HuH-7 (cell line): ENCODE measurements at regions not wholly inside any gene's neighbourhood (a gene's known extent, or its start where the extent isn't known, plus 50 kb on each side); places are given as distances from the start of the nearest gene placed in this dataset.

Source experiments
- DNase-seq: peaks from one replicate; pipeline ENCODE4 v3.0.0; 2011; ENCODE audit warnings: low spot score

DNA sequence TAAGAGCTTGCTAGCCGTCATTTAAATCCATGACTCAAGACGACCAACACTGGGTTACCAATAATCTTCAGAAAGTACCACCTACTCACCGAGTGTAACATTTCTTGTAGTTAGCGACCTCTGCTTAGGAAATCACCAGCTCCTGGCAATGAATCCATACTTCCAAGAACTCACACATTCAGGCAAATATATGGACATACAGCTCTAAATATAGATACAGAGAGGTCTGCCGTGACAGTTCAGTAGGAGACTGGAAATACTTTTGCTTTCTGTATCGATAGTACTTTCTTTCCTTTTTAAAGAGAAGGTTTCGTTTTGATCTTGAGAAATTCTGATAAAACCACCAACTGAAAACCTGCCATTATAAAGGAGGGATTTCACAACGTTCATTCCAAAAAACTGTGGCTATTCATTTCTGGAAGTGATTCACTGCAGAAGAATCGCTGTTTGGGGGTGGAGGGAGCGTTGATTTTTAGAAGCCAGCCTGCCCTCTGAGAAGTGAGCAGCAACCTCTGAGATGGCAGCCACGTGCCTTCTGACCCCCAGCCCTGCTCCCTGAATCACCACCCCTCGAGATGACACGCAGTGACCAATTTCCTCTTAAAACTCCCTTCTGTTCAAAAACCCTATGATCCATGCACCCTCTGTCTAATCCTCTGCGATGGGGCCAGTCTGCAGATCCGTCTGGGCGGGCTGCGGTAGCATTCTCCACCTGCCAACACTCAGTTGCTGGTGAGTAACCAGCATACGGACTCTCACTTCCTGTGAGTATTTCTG, 179.0 kb upstream of the KLF14 start:
- DNase-seq = no peak

DNA sequence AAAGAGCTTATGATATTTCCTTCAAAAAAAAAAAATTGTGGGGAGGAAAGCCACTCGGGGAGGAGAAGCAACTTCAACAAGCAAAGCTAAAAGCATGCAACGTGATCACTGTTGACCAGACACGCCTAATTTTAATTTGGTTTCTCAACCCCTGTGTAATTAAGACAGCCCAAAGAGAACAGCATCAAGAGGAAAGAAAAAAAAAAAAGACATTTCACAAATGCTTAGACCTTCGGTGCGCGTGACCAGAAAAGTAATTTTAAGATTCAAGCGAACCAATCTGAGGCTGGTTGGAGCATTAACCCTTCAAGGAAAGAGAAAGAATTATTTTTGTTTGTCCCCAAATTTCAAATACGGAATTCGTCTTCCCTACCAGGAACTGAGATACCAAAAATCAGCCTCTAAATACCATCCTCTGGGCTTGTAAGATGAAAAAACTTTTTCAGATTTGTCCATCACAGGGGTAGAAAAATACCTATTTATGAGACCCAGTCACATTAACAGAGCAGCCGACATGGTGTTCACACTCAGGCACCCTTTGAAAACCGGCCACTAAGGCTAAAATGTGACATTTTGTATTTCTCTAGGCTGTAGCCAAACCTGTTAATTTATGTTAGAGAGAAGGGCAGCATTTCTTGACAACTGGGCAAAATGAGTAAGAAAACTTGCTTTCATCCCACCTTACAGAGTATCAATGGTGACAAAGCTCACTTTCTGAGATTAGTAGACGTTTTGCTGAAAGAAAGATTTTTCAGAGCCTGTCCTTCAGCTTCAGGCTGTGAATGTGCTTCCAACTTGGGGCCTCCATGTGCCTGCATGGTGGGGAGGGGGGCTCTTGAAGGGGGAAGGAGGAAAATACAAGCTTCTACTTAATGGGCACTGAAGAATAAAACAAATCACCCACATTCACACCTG, 179.9 kb upstream of the KLF14 start:
- no peak for DNase-seq

- DNase-seq = no peak
These were observed 180.7 kb upstream of the KLF14 start for GRCh38 chr7:130914554-130915294.

- DNase-seq = no peak
These were observed 183.7 kb upstream of the KLF14 start for GRCh38 chr7:130917669-130918128.

- no peak for DNase-seq
These were observed 184.4 kb upstream of the KLF14 start for GRCh38 chr7:130918129-130919052.

- DNase-seq = no peak
These were observed 185.5 kb upstream of the KLF14 start for GRCh38 chr7:130919316-130920103.

- DNase-seq = no peak
These were observed 186.1 kb upstream of the KLF14 start for GRCh38 chr7:130920122-130920521.

DNA sequence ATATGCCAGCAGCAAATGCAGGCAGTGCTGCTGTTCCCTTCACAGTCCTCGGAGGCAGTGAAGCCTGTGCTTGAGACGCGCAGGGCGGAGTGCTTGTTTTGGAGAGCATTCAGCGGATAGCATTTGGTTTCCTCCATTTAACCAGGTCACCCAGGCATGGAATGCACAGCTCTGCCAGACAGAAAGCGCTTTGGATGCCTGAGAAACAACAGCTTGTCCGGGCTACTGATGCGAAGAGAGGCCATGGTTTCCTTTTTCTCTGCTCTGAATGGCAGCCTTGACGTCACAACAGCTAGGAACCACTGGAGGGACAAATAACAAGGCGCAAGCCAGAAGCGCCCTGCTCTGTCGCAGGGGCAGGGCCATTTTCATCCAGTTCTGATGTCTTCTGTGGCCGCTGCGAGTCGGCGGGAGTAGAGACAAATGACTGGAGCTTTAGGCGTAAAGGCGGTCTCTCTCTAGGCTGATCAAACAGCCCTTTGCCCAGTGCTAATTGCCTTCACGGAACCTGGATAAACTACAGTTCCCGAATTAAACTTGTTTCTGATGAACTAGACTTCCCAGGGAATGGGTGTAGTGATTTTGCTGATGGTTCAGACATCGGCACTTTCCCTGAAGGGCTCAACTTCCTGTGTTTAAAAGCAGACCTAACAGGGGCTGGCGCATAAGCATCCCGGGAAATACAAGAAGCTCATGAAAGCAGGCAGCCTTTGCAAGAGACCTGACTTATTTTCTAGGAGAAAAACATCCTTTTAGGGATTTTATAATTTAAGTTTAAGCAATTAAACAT, 187.6 kb upstream of the KLF14 start:
- no peak for DNase-seq

DNA sequence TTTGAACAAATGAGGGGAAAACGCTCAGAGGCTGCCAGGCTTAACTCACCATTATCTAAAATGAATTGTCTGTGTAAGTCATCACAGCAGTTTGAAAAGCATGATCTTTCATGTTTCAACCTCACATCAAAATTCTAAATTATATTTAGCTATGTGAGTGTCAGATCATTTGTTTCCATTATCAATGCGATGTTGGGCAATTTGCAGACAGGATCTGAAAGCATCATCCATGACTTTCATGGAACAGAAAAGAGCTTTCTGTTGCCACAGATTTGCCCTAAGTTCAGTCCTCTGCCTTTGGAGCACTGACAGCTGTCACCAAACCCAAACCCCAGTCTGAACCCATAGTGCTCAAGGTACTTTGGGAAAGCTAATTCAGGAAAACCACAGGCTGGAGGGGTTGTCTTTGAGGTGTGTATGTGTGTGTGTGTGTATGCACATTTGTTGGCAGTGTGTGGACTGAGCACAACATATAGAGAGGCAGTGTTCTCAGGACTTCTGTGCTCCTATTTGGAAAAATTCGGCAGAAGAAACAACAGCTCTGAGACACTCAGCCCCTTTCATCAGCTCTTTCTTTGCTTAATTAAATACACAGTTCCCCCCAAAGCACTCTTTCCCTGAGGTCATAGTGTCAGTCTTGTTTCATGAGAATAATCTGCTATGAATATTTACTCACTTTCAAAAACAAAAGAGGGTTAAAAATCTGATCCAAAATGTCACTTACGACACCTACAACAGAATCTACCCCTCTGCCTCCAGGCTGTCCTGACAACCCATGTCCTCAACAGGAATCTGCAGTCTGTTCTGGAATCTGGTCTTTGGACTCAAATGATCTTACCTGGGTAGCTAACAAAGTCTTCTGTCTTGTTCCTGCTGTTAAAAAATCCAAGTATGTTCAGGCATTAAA, 188.5 kb upstream of the KLF14 start:
- DNase-seq = no peak

DNA sequence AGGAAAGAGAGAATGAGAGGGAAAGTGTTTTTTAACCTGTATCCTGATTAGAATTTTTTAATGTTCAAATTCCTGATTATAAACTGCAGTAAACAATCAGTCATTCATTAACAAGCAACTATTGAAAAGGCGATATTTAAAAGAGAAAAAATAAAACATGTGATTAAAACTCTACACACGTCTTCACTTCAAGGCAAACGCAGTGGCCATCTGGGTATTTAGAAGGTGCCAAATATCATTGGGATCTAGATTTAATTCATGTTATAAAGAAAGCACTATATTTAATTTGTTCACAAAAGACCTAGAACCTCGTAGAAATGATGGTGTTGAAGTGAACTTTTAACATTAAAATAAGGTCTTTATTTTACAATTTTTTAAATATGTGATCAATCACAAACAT, 189.4 kb upstream of the KLF14 start:
- DNase-seq = no peak

DNA sequence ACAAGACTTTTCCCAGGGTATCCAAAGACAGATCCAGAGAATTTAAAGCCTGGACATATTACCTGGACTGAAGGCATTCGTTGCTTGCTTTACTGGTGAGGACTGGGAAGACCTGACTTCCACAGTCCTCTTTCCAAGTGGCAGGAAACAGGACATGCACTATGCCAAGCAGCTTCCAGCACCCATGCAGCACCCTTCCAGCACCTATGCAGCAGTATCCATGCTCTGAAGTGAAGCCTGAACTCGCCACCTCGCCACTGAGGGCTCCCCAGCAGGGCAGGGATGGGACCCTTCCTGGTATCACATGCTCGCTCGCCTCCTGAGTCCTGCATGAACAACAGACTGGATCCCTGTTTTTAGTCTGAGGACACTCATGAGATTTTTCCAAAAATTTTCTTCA, 189.9 kb upstream of the KLF14 start:
- no peak for DNase-seq

DNA sequence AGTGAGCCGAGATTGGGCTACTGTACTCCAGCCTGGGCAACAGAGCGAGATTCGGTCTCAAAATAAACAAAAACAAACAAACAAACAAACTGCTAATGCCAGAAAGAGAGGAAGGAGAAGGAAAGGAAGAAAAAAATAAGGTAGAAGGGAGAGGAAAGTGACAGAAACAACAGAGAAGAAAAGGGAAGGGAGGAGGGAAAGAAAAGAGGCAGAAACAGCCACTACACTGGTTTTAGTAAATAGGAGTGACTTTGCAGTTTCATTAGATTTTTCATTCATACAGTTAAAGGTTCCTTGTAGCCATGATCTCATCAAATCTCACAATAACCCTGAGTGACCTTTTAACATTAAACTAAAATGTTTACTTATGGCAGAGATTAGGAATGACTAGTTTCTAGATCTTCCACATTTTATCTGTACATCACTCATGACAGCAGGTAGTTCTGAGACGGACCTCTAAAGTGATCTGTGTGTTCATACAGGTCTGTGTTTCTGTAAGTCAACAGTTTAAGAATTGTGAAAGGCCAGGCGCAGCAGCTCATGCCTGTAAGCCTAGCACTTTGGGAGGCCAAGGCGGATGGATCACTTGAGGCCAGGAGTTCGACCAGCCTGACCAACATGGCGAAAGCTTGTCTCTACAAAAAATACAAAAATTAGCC, 191.3 kb upstream of the KLF14 start:
- no peak for DNase-seq

- DNase-seq = no peak
These were observed 192.1 kb upstream of the KLF14 start for GRCh38 chr7:130926001-130926691.

- DNase-seq = no peak
These were observed 193.1 kb upstream of the KLF14 start for GRCh38 chr7:130927062-130927461.

DNA sequence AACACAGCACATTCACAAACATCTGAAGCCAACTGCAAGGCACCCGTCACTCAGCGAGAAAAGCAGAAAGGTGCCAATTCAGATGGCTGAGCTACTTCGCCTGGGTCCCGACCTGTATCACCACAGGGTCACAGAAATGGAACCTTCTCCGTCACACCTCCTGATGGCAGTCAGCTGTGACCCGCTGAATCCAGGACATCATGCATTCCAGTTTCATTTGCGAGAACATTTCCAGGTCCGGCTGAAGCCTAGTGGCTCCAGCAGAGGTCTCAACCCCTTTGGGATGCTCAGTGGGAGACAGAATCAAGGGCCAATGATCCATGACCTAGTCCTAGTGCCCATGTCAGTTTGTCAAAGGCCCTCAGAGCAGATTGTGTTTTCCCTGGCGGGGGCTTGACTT, 193.6 kb upstream of the KLF14 start:
- DNase-seq = no peak

DNA sequence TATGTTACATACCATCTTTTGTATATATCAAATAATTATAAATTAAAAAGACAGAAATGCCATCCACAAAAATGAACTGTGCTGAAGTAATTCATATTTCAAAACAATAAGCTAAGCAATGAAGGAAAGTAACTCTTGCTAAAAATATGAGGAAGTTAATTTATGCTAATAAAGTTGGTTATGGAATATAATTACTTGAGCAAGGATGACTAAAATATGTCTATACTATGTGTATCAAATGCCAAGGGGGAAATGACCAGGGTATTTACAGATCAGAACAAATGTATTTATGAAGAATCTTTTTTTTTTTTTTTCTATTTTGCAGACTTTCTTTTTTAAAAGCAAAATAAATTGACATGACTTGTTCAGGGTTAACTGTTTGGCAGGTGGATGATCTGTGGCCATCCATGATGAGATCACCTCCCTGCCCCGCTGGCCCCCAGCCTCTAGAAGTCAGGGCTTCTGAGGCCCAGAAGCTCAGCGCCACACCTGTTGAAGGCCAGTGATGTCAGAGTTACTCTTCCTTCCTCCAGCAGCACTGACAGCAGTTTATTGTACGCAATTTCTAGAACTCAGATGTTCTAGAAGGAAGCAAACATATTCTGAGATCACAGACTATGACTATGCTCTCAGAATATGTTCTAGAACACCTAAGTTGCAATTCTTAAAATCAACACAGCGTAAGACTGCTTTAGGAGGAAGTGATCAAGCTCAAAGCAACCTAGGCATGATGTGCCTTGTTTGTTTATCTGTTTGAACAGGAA, 196.1 kb upstream of the KLF14 start:
- DNase-seq = no peak

DNA sequence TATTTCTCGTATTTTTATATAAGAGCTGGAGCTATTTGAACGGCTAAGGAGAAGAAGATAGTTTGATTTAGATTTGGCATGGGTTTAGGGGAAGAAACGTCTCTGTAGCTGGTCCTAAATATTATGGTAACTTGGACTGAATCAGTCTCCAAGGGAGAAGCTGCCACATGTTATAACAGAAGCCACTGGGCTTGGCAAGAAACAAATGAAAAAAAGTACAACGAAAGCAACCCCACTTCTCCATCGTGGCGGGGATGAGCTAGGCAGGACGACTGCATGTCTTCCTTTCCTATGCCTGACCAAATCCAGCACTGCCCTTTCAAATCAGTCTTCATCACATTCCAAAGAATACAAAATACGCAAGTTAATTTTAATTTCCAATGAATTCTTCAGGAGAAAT, 196.7 kb upstream of the KLF14 start:
- DNase-seq = no peak
